ENCODE measurements at regions not wholly inside any gene's neighbourhood (a gene's known extent, or its start where the extent isn't known, plus 50 kb on each side); places are given as distances from the start of the nearest gene placed in this dataset.

DNA sequence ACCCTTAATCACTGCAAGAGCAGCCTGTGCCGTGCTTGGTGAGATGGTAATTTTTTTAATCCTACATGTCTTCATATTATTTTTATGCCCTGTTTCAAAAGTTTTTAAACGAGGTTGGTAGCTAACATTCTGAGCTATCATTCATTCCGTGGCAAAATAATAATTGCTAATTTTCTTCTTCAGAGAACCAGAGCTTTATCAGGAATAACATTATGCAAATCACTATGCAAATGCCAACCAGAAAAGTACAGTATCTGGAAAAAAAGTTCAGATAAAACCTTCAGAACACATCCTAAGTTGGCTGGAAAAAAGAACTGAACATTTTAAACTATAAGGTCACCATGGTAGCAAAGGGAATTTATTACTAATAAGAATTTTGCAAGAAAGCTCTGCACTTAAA lies 165.1 kb upstream of the NABP1 start:
- TF ChIP-seq, protein P1, sequence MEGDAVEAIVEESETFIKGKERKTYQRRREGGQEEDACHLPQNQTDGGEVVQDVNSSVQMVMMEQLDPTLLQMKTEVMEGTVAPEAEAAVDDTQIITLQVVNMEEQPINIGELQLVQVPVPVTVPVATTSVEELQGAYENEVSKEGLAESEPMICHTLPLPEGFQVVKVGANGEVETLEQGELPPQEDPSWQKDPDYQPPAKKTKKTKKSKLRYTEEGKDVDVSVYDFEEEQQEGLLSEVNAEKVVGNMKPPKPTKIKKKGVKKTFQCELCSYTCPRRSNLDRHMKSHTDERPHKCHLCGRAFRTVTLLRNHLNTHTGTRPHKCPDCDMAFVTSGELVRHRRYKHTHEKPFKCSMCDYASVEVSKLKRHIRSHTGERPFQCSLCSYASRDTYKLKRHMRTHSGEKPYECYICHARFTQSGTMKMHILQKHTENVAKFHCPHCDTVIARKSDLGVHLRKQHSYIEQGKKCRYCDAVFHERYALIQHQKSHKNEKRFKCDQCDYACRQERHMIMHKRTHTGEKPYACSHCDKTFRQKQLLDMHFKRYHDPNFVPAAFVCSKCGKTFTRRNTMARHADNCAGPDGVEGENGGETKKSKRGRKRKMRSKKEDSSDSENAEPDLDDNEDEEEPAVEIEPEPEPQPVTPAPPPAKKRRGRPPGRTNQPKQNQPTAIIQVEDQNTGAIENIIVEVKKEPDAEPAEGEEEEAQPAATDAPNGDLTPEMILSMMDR (IDR thresholded peaks at IDR 0.05; ENCODE audit: borderline replicate concordance, extremely low read depth, low read length, poor library complexity, severe bottlenecking) = no peak
- TF ChIP-seq EZH2 (IDR thresholded peaks at IDR 0.05; ENCODE audit: borderline replicate concordance, low read depth, low read length, severe bottlenecking) = no peak
